WERI-Rb-1 (cell line): ENCODE measurements at regions not wholly inside any gene's neighbourhood (a gene's known extent, or its start where the extent isn't known, plus 50 kb on each side); places are given as distances from the start of the nearest gene placed in this dataset.

Source experiments
- DNase-seq: peaks from one replicate; pipeline ENCODE4 v3.0.0-alpha.2; 2020
- H3K27ac ChIP-seq: fragments of 250-450 bp; sonication (Bioruptor Pico); 2 replicates; pipeline ENCODE4 v1.5.1; 2020; ENCODE audit warnings: mild to moderate bottlenecking, moderate library complexity
- H3K27me3 ChIP-seq: fragments of 250-450 bp; sonication (Bioruptor Pico); 2 replicates; pipeline ENCODE4 v1.5.1; 2021; ENCODE audit warnings: mild to moderate bottlenecking, low read depth, moderate library complexity; ENCODE audit not compliant: insufficient read depth, severe bottlenecking
- H3K36me3 ChIP-seq: fragments of 250-450 bp; sonication (Bioruptor Pico); 2 replicates; pipeline ENCODE4 v1.5.1; 2020; ENCODE audit warnings: mild to moderate bottlenecking, moderate library complexity
- H3K4me3 ChIP-seq: 2 replicates; pipeline ENCODE4 v1.5.1; 2011; ENCODE audit warnings: low read depth, mild to moderate bottlenecking, control low read depth, low read length
- H3K9me3 ChIP-seq: fragments of 250-450 bp; sonication (Bioruptor Pico); 2 replicates; pipeline ENCODE4 v1.5.1; 2021; ENCODE audit warnings: mild to moderate bottlenecking, moderate library complexity; ENCODE audit not compliant: severe bottlenecking
- TF ChIP-seq, protein P1 (sequence below): IDR thresholded peaks from 2 replicates; pipeline ENCODE4 v1.5.1; 2011; ENCODE audit warnings: low read depth, mild to moderate bottlenecking, control low read depth, inconsistent platforms, low read length

GRCh38 chr13:91141543-91142061 lies 205.9 kb upstream of the MIR17HG start:
- Histone ChIP-seq H3K4me3 (no peak overlapping the region), H3K27me3 (no peaks in the 10 kb centered on the region), H3K27ac (no peak overlapping the region), H3K9me3 (no peaks in the 10 kb centered on the region), H3K36me3 (no peaks in the 10 kb centered on the region)
- TF ChIP-seq, protein P1, sequence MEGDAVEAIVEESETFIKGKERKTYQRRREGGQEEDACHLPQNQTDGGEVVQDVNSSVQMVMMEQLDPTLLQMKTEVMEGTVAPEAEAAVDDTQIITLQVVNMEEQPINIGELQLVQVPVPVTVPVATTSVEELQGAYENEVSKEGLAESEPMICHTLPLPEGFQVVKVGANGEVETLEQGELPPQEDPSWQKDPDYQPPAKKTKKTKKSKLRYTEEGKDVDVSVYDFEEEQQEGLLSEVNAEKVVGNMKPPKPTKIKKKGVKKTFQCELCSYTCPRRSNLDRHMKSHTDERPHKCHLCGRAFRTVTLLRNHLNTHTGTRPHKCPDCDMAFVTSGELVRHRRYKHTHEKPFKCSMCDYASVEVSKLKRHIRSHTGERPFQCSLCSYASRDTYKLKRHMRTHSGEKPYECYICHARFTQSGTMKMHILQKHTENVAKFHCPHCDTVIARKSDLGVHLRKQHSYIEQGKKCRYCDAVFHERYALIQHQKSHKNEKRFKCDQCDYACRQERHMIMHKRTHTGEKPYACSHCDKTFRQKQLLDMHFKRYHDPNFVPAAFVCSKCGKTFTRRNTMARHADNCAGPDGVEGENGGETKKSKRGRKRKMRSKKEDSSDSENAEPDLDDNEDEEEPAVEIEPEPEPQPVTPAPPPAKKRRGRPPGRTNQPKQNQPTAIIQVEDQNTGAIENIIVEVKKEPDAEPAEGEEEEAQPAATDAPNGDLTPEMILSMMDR, result no peak
- no peak for DNase-seq

- H3K9me3 ChIP-seq, result no peaks in the 10 kb centered on the region
- H3K27me3 ChIP-seq, result no peaks in the 10 kb centered on the region
- H3K27ac ChIP-seq, result no peak overlapping the region
- no peak for DNase-seq
- H3K36me3 ChIP-seq, result no peaks in the 10 kb centered on the region
- no peak overlapping the region for H3K4me3 ChIP-seq
- TF ChIP-seq, protein P1, result no peak
Observed at GRCh38 chr13:91142572-91142971, 204.9 kb upstream of the MIR17HG start.

GRCh38 chr13:91144054-91144453 lies 203.4 kb upstream of the MIR17HG start:
- Histone ChIP-seq H3K27ac (no peak overlapping the region), H3K9me3 (no peaks in the 10 kb centered on the region), H3K27me3 (no peaks in the 10 kb centered on the region), H3K36me3 (no peaks in the 10 kb centered on the region), H3K4me3 (no peak overlapping the region)
- TF ChIP-seq, protein P1, result 0 out of 2 replicates have a peak, but pooled peaks have one; percentile 4
- no peak for DNase-seq

DNA sequence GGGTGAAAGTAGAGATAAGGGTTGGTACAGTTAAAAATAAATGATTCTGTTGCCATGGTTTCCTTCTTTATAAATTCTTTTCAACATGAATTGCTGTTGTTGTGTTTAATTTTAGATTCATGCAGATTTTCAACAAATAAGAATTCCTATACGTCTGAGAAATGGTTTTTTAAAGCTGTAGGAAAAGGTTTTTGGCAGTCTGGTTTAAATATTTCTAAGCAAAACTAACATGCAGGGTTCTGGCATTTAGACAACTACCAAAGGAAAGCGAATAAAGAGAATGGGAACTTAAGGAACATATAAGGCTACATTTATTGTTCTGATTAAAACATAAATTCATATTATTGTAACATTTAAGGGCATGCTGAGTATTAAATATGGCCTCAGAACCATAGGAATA lies 203.0 kb upstream of the MIR17HG start:
- no peaks in the 10 kb centered on the region for H3K9me3 ChIP-seq
- H3K27me3 ChIP-seq, result no peaks in the 10 kb centered on the region
- no peaks in the 10 kb centered on the region for H3K36me3 ChIP-seq
- TF ChIP-seq, protein P1, result no peak
- no peak for DNase-seq
- no peak overlapping the region for H3K27ac ChIP-seq
- no peak overlapping the region for H3K4me3 ChIP-seq

DNA sequence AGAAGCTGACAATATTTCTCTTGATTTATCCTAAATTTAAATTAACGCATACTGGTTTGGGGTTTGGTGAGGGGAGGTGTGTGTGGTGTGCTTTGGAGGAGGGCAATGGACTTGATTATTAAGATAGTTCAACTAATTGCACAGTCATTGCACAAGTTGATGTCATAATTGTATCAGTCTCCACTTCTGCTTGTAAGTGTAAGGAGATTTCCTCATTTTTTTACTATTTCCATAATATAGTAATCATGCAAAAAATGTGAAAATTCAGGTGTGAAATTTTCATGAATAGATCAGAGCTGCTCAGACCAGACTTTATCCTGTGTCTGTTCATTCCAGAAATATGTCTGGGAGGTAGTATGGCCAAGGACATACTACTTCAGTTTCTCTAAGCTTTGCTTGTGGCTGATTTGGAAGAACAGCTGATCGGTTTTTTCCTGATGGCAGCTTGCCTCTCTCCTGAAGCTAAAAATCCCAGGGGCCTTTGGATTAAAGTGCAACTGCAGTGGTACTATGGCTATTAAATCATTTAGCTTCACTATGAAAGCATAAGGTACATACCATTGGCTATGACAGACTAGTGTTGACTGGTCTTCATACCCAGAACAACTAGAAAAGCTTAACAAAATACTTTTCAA lies 201.8 kb upstream of the MIR17HG start:
- Histone ChIP-seq H3K27ac (no peak overlapping the region), H3K27me3 (no peaks in the 10 kb centered on the region), H3K4me3 (no peak overlapping the region), H3K9me3 (no peaks in the 10 kb centered on the region), H3K36me3 (no peaks in the 10 kb centered on the region)
- no peak for DNase-seq
- TF ChIP-seq, protein P1, result no peak

- TF ChIP-seq, protein P1, result no peak
- Histone ChIP-seq H3K9me3 (no peaks in the 10 kb centered on the region), H3K27me3 (no peaks in the 10 kb centered on the region), H3K36me3 (no peaks in the 10 kb centered on the region), H3K4me3 (no peak overlapping the region), H3K27ac (no peak overlapping the region)
- no peak for DNase-seq
Observed at GRCh38 chr13:91146601-91147000, 200.9 kb upstream of the MIR17HG start.
